Neural cell (in vitro differentiated cells): ENCODE measurements at regions not wholly inside any gene's neighbourhood (a gene's known extent, or its start where the extent isn't known, plus 50 kb on each side); places are given as distances from the start of the nearest gene placed in this dataset.

Experiments used
- H2AFZ ChIP-seq: fragments of 200-600, 300-800 bp; sonication (generic), shearing (Covaris generic); 2 replicates; pipeline ENCODE4 v1.6.0; 2014; ENCODE audit warnings: low read depth, mild to moderate bottlenecking, antibody characterized with exemption, low read length, moderate library complexity
- H3F3A ChIP-seq: fragments of 200-600 bp; shearing (Covaris generic); 2 replicates; pipeline ENCODE4 v1.6.1; 2016; ENCODE audit warnings: mild to moderate bottlenecking, moderate library complexity, mixed read lengths, antibody characterized with exemption, low read length; ENCODE audit not compliant: insufficient read depth, poor library complexity, severe bottlenecking
- H3K27ac ChIP-seq: fragments of 200-600, 300-800 bp; sonication (generic), shearing (Covaris generic); 2 replicates; pipeline ENCODE4 v1.5.1; 2014; ENCODE audit warnings: mild to moderate bottlenecking, low read length, moderate library complexity
- H3K27me3 ChIP-seq: fragments of 300-800, 200-600 bp; sonication (generic), shearing (Covaris generic); 2 replicates; pipeline ENCODE4 v1.6.0; 2014; ENCODE audit warnings: mild to moderate bottlenecking, low read depth, low read length, moderate library complexity; ENCODE audit not compliant: insufficient read depth
- H3K36me3 ChIP-seq: fragments of 300-800, 200-600 bp; sonication (generic), shearing (Covaris generic); 2 replicates; pipeline ENCODE4 v1.5.1; 2014; ENCODE audit warnings: mild to moderate bottlenecking, antibody characterized with exemption, low read length, moderate library complexity; ENCODE audit not compliant: insufficient read depth
- H3K4me2 ChIP-seq: fragments of 300-800, 200-600 bp; sonication (generic), shearing (Covaris generic); 2 replicates; pipeline ENCODE4 v1.6.0; 2014; ENCODE audit warnings: mild to moderate bottlenecking, low read length
- H3K4me3 ChIP-seq: fragments of 300-800, 200-600 bp; sonication (generic), shearing (Covaris generic); 2 replicates; pipeline ENCODE4 v1.5.1; 2014; ENCODE audit warnings: mild to moderate bottlenecking, low read length, moderate library complexity
- H3K79me2 ChIP-seq: fragments of 200-600 bp; shearing (Covaris generic); replicated peaks from 2 replicates; pipeline ENCODE4 v1.6.0; 2014; ENCODE audit warnings: mild to moderate bottlenecking, low read length, moderate library complexity; ENCODE audit not compliant: insufficient read depth
- H3K9ac ChIP-seq: fragments of 300-800, 200-600 bp; sonication (generic), shearing (Covaris generic); 2 replicates; pipeline ENCODE4 v1.6.1; 2016; ENCODE audit warnings: mild to moderate bottlenecking, low read length, mixed read lengths
- H3K9me2 ChIP-seq: fragments of 200-600 bp; shearing (Covaris generic); 2 replicates; pipeline ENCODE4 v1.6.1; 2016; ENCODE audit warnings: mild to moderate bottlenecking, low read length, mixed read lengths; ENCODE audit not compliant: insufficient read depth
- H3K9me3 ChIP-seq: fragments of 200-600, 300-800 bp; sonication (generic), shearing (Covaris generic); 2 replicates; pipeline ENCODE4 v1.6.1; 2016; ENCODE audit warnings: mild to moderate bottlenecking, mixed run types, low read length, moderate library complexity, mixed read lengths
- H4K20me1 ChIP-seq: fragments of 200-600 bp; shearing (Covaris generic); 2 replicates; pipeline ENCODE4 v1.6.1; 2016; ENCODE audit warnings: mild to moderate bottlenecking, mixed run types; ENCODE audit not compliant: insufficient read depth
- CTCF ChIP-seq: fragments of 450-650 bp; IDR thresholded peaks from 2 replicates; pipeline ENCODE4 v1.5.1; 2014; ENCODE audit warnings: antibody characterized with exemption, mild to moderate bottlenecking, moderate library complexity; ENCODE audit not compliant: poor library complexity, severe bottlenecking
- EP300 ChIP-seq: fragments of 450-650 bp; conservative IDR thresholded peaks from 2 replicates; pipeline ENCODE4 v1.6.1; 2014; ENCODE audit warnings: antibody characterized with exemption, mild to moderate bottlenecking, moderate library complexity; ENCODE audit not compliant: poor library complexity, severe bottlenecking
- EZH2 ChIP-seq: fragments of 200-600, 300-800 bp; shearing (Covaris generic), sonication (generic); IDR thresholded peaks from 2 replicates; pipeline ENCODE4 v1.6.1; 2014; ENCODE audit warnings: antibody characterized with exemption, low read length, borderline replicate concordance, mild to moderate bottlenecking; ENCODE audit not compliant: insufficient read depth, poor library complexity, severe bottlenecking
- MXI1 ChIP-seq: fragments of 450-650 bp; conservative IDR thresholded peaks from 2 replicates; pipeline ENCODE4 v1.6.1; 2014; ENCODE audit warnings: antibody characterized with exemption, mild to moderate bottlenecking; ENCODE audit not compliant: poor library complexity, severe bottlenecking
- POLR2AphosphoS5 ChIP-seq: IDR thresholded peaks from 2 replicates; pipeline ENCODE4 v1.6.1; 2012
- RAD21 ChIP-seq: fragments of 450-650 bp; conservative IDR thresholded peaks from 2 replicates; pipeline ENCODE4 v1.6.1; 2014; ENCODE audit warnings: antibody characterized with exemption, mild to moderate bottlenecking, moderate library complexity
- REST ChIP-seq: IDR thresholded peaks from 2 replicates; pipeline ENCODE4 v1.6.1; 2012; ENCODE audit warnings: borderline replicate concordance
- SMC3 ChIP-seq: fragments of 450-650 bp; conservative IDR thresholded peaks from 2 replicates; pipeline ENCODE4 v1.6.1; 2014; ENCODE audit warnings: antibody characterized with exemption, mild to moderate bottlenecking, moderate library complexity; ENCODE audit not compliant: poor library complexity
- TAF1 ChIP-seq: IDR thresholded peaks from 2 replicates; pipeline ENCODE4 v1.6.1; 2012; ENCODE audit warnings: low read depth

DNA sequence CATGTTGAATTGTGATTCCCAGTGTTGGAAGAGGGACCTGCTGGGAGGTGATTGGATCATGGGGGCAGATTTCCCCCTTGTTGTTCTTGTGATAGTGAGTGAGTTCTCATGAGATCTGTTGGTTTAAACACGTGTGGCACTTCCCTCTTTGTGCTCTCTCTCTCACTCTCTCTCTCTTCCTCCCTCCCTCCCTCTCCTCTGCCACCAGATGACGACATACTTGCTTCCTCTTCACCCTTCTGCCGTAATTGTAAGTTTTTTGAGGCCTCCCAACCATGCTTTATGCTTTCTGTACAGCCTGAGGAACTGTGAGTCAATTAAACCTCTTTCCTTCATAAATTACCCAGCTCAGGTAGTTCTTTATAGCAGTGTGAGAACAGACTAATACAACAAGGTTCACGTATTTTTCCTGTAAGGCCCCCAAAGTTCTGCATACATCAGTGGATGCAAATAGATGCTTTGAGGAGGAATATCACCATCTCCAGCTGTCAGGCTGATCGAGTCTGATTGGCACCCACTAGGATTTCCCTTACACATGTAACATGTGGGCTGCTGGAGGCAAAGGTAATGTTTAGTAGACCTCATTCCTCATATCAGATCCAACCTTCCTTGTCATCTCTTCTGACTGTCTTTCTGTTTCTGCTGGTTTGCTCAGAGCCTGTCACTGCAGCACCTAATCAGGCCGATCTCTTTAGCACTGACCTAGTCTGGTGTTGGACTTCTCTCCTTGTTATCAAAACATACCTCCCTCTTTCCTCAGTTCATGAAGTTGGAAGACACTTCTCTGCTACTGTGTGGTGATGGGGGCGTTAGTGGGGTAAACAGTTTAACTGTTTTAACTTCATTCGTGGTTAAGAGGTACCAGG lies 54.3 kb upstream of the BACH2 start:
- no peaks in the 10 kb centered on the region for H4K20me1 ChIP-seq
- H3F3A ChIP-seq: peaks cover 3% of the 10 kb centered on the region
- H3K9ac ChIP-seq: peak overlapping the region; percentile 27
- H3K9me3 ChIP-seq: no peaks in the 10 kb centered on the region
- peak overlapping the region; percentile 81 for H3K27ac ChIP-seq
- H3K36me3 ChIP-seq: no peaks in the 10 kb centered on the region
- H3K79me2 ChIP-seq: no peaks in the 10 kb centered on the region
- no peaks in the 10 kb centered on the region for H3K27me3 ChIP-seq
- peak overlapping the region; percentile 9 for H3K4me2 ChIP-seq
- H3K4me3 ChIP-seq: peak overlapping the region; percentile 42
- H3K9me2 ChIP-seq: no peaks in the 10 kb centered on the region
- no peak overlapping the region for H2AFZ ChIP-seq
- TF ChIP-seq EZH2 (no peak), RAD21 (peak; percentile 17), CTCF (peak; percentile 17), SMC3 (no peak), REST (peak; percentile 43), POLR2AphosphoS5 (no peak), MXI1 (peak; percentile 33), EP300 (peak; percentile 78), TAF1 (no peak)

GRCh38 chr6:90347411-90347851 lies 50.8 kb upstream of the BACH2 start:
- Histone ChIP-seq H3K79me2 (no peaks in the 10 kb centered on the region), H3K4me2 (no peak overlapping the region), H3K9ac (peak overlapping the region; percentile 56), H3K27ac (peak overlapping the region; percentile 92), H2AFZ (no peak overlapping the region), H3K9me3 (no peaks in the 10 kb centered on the region), H3F3A (peaks cover 3% of the 10 kb centered on the region), H3K27me3 (no peaks in the 10 kb centered on the region), H4K20me1 (no peaks in the 10 kb centered on the region), H3K9me2 (no peaks in the 10 kb centered on the region), H3K4me3 (peak overlapping the region; percentile 48), H3K36me3 (no peaks in the 10 kb centered on the region)
- TF ChIP-seq EP300 (no peak), TAF1 (no peak), POLR2AphosphoS5 (no peak), SMC3 (no peak), EZH2 (no peak), CTCF (no peak), MXI1 (no peak), RAD21 (no peak), REST (no peak)
